Neuronal stem cell (in vitro differentiated cells): ENCODE measurements at regions not wholly inside any gene's neighbourhood (a gene's known extent, or its start where the extent isn't known, plus 50 kb on each side); places are given as distances from the start of the nearest gene placed in this dataset.

ENCODE experiments used
- DNase-seq: peaks from one replicate; pipeline ENCODE4 v3.0.0-alpha.2; 2013; ENCODE audit warnings: low spot score
- H2AFZ ChIP-seq: one replicate; pipeline ENCODE4 v1.6.1; 2013; ENCODE audit warnings: mild to moderate bottlenecking, low read length, inconsistent platforms
- H2AK5ac ChIP-seq: 2 replicates; pipeline ENCODE4 v1.6.1; 2013; ENCODE audit warnings: low read depth, mild to moderate bottlenecking, inconsistent platforms, low read length, moderate library complexity, mixed read lengths
- H2BK120ac ChIP-seq: 2 replicates; pipeline ENCODE4 v1.6.1; 2013; ENCODE audit warnings: low read depth, mild to moderate bottlenecking, inconsistent platforms, low read length, moderate library complexity, mixed read lengths
- H2BK12ac ChIP-seq: one replicate; pipeline ENCODE4 v1.6.1; 2013; ENCODE audit warnings: low read length, inconsistent platforms
- H2BK15ac ChIP-seq: 2 replicates; pipeline ENCODE4 v1.6.1; 2013; ENCODE audit warnings: mild to moderate bottlenecking, low read length, inconsistent platforms, mixed read lengths
- H2BK5ac ChIP-seq: one replicate; pipeline ENCODE4 v1.6.1; 2013; ENCODE audit warnings: inconsistent platforms, mild to moderate bottlenecking, low read length, moderate library complexity
- H3K14ac ChIP-seq: one replicate; pipeline ENCODE4 v1.6.1; 2013; ENCODE audit warnings: low read length, inconsistent platforms
- H3K18ac ChIP-seq: 2 replicates; pipeline ENCODE4 v1.6.1; 2013; ENCODE audit warnings: low read length, inconsistent platforms
- H3K23ac ChIP-seq: 2 replicates; pipeline ENCODE4 v1.6.1; 2013; ENCODE audit warnings: low read depth, mild to moderate bottlenecking, mixed read lengths, low read length, inconsistent platforms; ENCODE audit not compliant: poor library complexity
- H3K27ac ChIP-seq: replicated peaks from 3 replicates; pipeline ENCODE4 v1.5.1; 2013; ENCODE audit warnings: low read length, inconsistent platforms
- H3K27me3 ChIP-seq, 3 experiments: 2 replicates each; pipeline ENCODE4 v1.6.1; 2013; ENCODE audit warnings: low read length in 3 of 3, mild to moderate bottlenecking in 2 of 3, inconsistent platforms in 1 of 3, low read depth in 1 of 3, mixed read lengths in 1 of 3, moderate library complexity in 1 of 3; ENCODE audit not compliant: control insufficient read depth in 3 of 3, insufficient read depth in 3 of 3
- H3K36me3 ChIP-seq, 2 donors: replicated peaks in 1 of 2; 2 replicates each; pipeline ENCODE4 v1.6.1; 2013; ENCODE audit warnings: low read length in 2 of 2; ENCODE audit not compliant: control insufficient read depth in 2 of 2, insufficient read depth in 2 of 2
- H3K4ac ChIP-seq: 2 replicates; pipeline ENCODE4 v1.6.1; 2013; ENCODE audit warnings: inconsistent platforms, mild to moderate bottlenecking, low read length, moderate library complexity
- H3K4me1 ChIP-seq, 2 donors: 1 replicate in 1 of 2; 2 replicates in 1 of 2; pipeline ENCODE4 v1.6.1; 2013; ENCODE audit warnings: low read length in 2 of 2, low read depth in 1 of 2; ENCODE audit not compliant: control insufficient read depth in 2 of 2, insufficient read depth in 1 of 2
- H3K4me2 ChIP-seq: one replicate; pipeline ENCODE4 v1.6.1; 2013; ENCODE audit warnings: mild to moderate bottlenecking, low read length, inconsistent platforms; ENCODE audit not compliant: insufficient read depth, poor library complexity, severe bottlenecking
- H3K4me3 ChIP-seq, 2 donors: 2 replicates each; pipeline ENCODE4 v1.5.1; 2013; ENCODE audit warnings: low read length in 2 of 2, mild to moderate bottlenecking in 2 of 2, inconsistent platforms in 1 of 2, moderate library complexity in 1 of 2
- H3K79me1 ChIP-seq: one replicate; pipeline ENCODE4 v1.6.1; 2013; ENCODE audit warnings: low read depth, mild to moderate bottlenecking, inconsistent platforms, low read length, moderate library complexity
- H3K9ac ChIP-seq: one replicate; pipeline ENCODE4 v1.6.1; 2013; ENCODE audit warnings: mild to moderate bottlenecking, low read depth, low read length, inconsistent platforms; ENCODE audit not compliant: poor library complexity
- H3K9me3 ChIP-seq, 2 donors: replicated peaks in 1 of 2; 2 replicates each; pipeline versions ENCODE3 to v1.6.1; 2013; ENCODE audit warnings: low read length in 2 of 2, mild to moderate bottlenecking in 2 of 2, inconsistent platforms in 1 of 2, low read depth in 1 of 2, mixed read lengths in 1 of 2, moderate library complexity in 1 of 2; ENCODE audit not compliant: control insufficient read depth in 2 of 2, insufficient read depth in 1 of 2
- H4K8ac ChIP-seq: one replicate; pipeline ENCODE4 v1.6.1; 2013; ENCODE audit warnings: low read depth, mild to moderate bottlenecking, inconsistent platforms, low read length, moderate library complexity
- H4K91ac ChIP-seq: one replicate; pipeline ENCODE4 v1.6.1; 2013; ENCODE audit warnings: low read length, low read depth, mild to moderate bottlenecking, inconsistent platforms; ENCODE audit not compliant: poor library complexity
- WGBS, 2 donors: extraction: QIAGEN DNeasy Blood & Tissue Kit; methylation state at CpG; one replicate each; pipeline ENCODE4 v1.1.7; 2013; ENCODE audit warnings: missing lambda C conversion rate in 2 of 2, mixed read lengths in 1 of 2; ENCODE audit not compliant: insufficient read length in 2 of 2, insufficient replicate concordance in 1 of 2; ENCODE audit errors: extremely low coverage in 2 of 2; 5-methylcytosine and 5-hydroxymethylcytosine counted together

DNA sequence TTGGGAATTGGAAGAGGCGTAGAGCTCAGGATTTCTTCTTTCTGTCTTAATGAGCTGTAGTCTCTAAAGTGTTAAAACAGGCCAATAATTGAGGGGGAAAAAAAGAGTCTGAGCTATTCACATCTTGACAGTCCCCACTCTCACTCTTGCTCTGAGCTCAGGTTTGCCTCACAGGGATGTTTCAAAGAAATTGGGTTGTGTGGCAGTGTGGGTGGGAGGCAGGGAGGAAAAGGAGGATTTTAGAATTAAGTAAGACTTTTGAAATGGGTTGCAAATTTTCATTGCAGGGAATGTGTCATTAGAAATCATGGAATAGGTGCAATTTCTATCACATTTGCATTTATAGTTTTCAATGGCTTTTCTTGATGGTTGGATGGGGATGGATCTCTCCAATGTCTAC, 338.8 kb upstream of the KIRREL3 start:
- Histone ChIP-seq H3K27me3 (no peaks in the 10 kb centered on the region), H2BK12ac (no peak overlapping the region), H4K8ac (no peak overlapping the region), H3K14ac (no peak overlapping the region), H2AFZ (no peak overlapping the region), H3K36me3 (no peaks in the 10 kb centered on the region), H3K4ac (no peak overlapping the region), H3K4me2 (no peak overlapping the region), H3K4me3 (no peak overlapping the region), H3K4me1 (no peaks in the 10 kb centered on the region), H2BK15ac (no peak overlapping the region), H3K79me1 (no peaks in the 10 kb centered on the region), H2AK5ac (no peak overlapping the region), H2BK5ac (no peak overlapping the region), H3K9me3 (no peaks in the 10 kb centered on the region), H3K27ac (no peak overlapping the region), H3K9ac (no peak overlapping the region), H2BK120ac (no peak overlapping the region), H3K23ac (no peak overlapping the region), H4K91ac (no peak overlapping the region), H3K18ac (no peak overlapping the region)
- no peak for DNase-seq
- no CpG with 5 or more reads among the region's 1 CpG for WGBS, 2 donors

- no CpG with 5 or more reads among the region's 6 CpGs for WGBS, 2 donors
- Histone ChIP-seq H3K4me2 (no peak overlapping the region), H3K9me3 (no peaks in the 10 kb centered on the region), H3K18ac (no peak overlapping the region), H2BK120ac (no peak overlapping the region), H3K36me3 (no peaks in the 10 kb centered on the region), H4K8ac (no peak overlapping the region), H3K27ac (no peak overlapping the region), H3K27me3 (no peaks in the 10 kb centered on the region), H2BK5ac (no peak overlapping the region), H3K9ac (no peak overlapping the region), H2BK12ac (no peak overlapping the region), H2BK15ac (no peak overlapping the region), H3K14ac (no peak overlapping the region), H3K4ac (no peak overlapping the region), H2AFZ (no peak overlapping the region), H3K4me1 (no peaks in the 10 kb centered on the region), H2AK5ac (no peak overlapping the region), H3K23ac (no peak overlapping the region), H4K91ac (no peak overlapping the region), H3K4me3 (no peak overlapping the region), H3K79me1 (no peaks in the 10 kb centered on the region)
- no peak for DNase-seq
Measured at GRCh38 chr11:127338380-127339259, 338.1 kb upstream of the KIRREL3 start.

- Histone ChIP-seq H3K4me2 (no peak overlapping the region), H3K18ac (no peak overlapping the region), H3K4me1 (no peaks in the 10 kb centered on the region), H4K91ac (no peak overlapping the region), H3K23ac (no peak overlapping the region), H3K9ac (no peak overlapping the region), H2BK5ac (no peak overlapping the region), H4K8ac (no peak overlapping the region), H2AK5ac (no peak overlapping the region), H3K14ac (no peak overlapping the region), H3K9me3 (no peaks in the 10 kb centered on the region), H3K27me3 (no peaks in the 10 kb centered on the region), H3K79me1 (no peaks in the 10 kb centered on the region), H2BK120ac (no peak overlapping the region), H2BK12ac (no peak overlapping the region), H2AFZ (no peak overlapping the region), H3K4me3 (no peak overlapping the region), H3K27ac (no peak overlapping the region), H2BK15ac (no peak overlapping the region), H3K36me3 (no peaks in the 10 kb centered on the region), H3K4ac (no peak overlapping the region)
- no peak for DNase-seq
- no CpG with 5 or more reads among the region's 1 CpG for WGBS, 2 donors
Measured at GRCh38 chr11:127334466-127334865, 333.9 kb upstream of the KIRREL3 start.

- no peak overlapping the region for H2BK120ac ChIP-seq
- H3K9me3 ChIP-seq = no peaks in the 10 kb centered on the region
- no peak overlapping the region for H2BK12ac ChIP-seq
- H3K18ac ChIP-seq = no peak overlapping the region
- no peak overlapping the region for H3K9ac ChIP-seq
- no peak overlapping the region for H2BK5ac ChIP-seq
- H4K8ac ChIP-seq = no peak overlapping the region
- H2BK15ac ChIP-seq = no peak overlapping the region
- WGBS, 2 donors = no CpG with 5 or more reads among the region's 2 CpGs
- H4K91ac ChIP-seq = no peak overlapping the region
- no peaks in the 10 kb centered on the region for H3K36me3 ChIP-seq
- H3K23ac ChIP-seq = no peak overlapping the region
- H3K27ac ChIP-seq = no peak overlapping the region
- H3K79me1 ChIP-seq = no peaks in the 10 kb centered on the region
- no peak for DNase-seq
- H2AK5ac ChIP-seq = no peak overlapping the region
- no peaks in the 10 kb centered on the region for H3K4me1 ChIP-seq
- no peak overlapping the region for H3K4me2 ChIP-seq
- no peak overlapping the region for H3K4me3 ChIP-seq
- no peaks in the 10 kb centered on the region for H3K27me3 ChIP-seq
- H3K14ac ChIP-seq = no peak overlapping the region
- H2AFZ ChIP-seq = no peak overlapping the region
- no peak overlapping the region for H3K4ac ChIP-seq
Measured at GRCh38 chr11:127332896-127333295, 332.3 kb upstream of the KIRREL3 start.
